ENCODE measurements at regions not wholly inside any gene's neighbourhood (a gene's known extent, or its start where the extent isn't known, plus 50 kb on each side); places are given as distances from the start of the nearest gene placed in this dataset.
"Not testable (repeated sequence)": the region's sequence is repeated elsewhere in the genome, so short reads cannot be mapped to it uniquely, and the experiment has no call there.

DNA sequence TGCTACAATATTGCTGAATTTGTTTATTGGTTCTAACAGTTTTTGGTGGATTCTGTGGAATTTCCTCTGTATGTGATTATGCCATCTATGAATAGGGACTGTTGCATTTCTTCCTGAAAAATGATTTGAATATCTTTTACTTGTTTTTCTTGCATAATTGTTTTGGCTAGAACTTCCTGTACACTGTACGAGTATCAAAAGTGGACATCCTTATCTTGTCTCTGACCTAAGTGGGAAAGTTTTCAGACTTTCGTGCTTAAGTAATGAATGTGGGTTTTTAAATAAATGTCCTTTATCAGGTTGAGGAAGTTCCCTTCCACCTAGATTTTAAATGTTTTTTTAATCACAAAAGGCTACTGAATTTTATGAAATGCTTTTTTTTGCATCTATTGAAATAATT, 203.8 kb upstream of the ATP10A start:
- POLR2A ChIA-PET (ENCODE audit: unreplicated experiment): no interaction called here
- TF ChIP-seq, protein P1, sequence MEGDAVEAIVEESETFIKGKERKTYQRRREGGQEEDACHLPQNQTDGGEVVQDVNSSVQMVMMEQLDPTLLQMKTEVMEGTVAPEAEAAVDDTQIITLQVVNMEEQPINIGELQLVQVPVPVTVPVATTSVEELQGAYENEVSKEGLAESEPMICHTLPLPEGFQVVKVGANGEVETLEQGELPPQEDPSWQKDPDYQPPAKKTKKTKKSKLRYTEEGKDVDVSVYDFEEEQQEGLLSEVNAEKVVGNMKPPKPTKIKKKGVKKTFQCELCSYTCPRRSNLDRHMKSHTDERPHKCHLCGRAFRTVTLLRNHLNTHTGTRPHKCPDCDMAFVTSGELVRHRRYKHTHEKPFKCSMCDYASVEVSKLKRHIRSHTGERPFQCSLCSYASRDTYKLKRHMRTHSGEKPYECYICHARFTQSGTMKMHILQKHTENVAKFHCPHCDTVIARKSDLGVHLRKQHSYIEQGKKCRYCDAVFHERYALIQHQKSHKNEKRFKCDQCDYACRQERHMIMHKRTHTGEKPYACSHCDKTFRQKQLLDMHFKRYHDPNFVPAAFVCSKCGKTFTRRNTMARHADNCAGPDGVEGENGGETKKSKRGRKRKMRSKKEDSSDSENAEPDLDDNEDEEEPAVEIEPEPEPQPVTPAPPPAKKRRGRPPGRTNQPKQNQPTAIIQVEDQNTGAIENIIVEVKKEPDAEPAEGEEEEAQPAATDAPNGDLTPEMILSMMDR (conservative IDR thresholded peaks at IDR 0.05): no peak
- no peak for TF ChIP-seq EZH2 (IDR thresholded peaks at IDR 0.05; ENCODE audit: low read depth)
- Histone ChIP-seq H3K9me2 (ENCODE audit: insufficient read depth) (no peaks in the 10 kb centered on the region), H3K4me1 (replicated peaks; ENCODE audit: insufficient read depth) (no peaks in the 10 kb centered on the region), H3K36me3 (ENCODE audit: low read depth) (no peaks in the 10 kb centered on the region), H3K9me3 (ENCODE audit: insufficient read depth, low read depth) (no peaks in the 10 kb centered on the region), H3K27me3 (ENCODE audit: insufficient read depth, low read depth) (no peaks in the 10 kb centered on the region), H3K4me2 (no peak overlapping the region), H4K20me1 (ENCODE audit: insufficient read depth) (no peaks in the 10 kb centered on the region), H3K27ac (no peak overlapping the region), H2AFZ (no peak overlapping the region), H3K4me3 (no peak overlapping the region), H3F3A (ENCODE audit: insufficient read depth, low read depth) (no peaks in the 10 kb centered on the region), H3K79me2 (ENCODE audit: low read depth) (no peaks in the 10 kb centered on the region)
- intact Hi-C loops (cut with micrococcal nuclease; ENCODE audit: unreplicated experiment): no loop called here
- BruUV-seq (replicated peaks): no TSS peak
- DNase-seq: no peak
- CTCF ChIA-PET: no interaction called here

DNA sequence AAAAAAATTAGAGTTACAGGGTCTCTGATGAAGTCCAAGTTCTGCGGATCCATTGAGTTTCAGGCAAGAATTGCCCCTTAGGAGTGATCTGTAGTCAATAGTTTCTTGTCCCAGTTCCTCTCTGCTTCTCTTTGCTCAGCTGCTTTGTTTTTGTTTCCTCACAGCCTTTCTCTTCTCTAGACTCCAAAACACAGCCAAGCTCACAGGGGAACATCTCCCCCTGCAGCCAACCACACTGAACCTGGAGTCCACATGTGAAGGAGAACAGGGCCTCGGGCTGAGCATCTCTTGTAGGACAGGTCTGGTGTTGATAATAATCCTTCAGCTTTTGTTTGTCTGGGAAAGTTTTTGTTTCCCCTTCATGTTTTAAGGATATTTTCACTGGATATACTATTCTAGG, 202.6 kb upstream of the ATP10A start:
- Histone ChIP-seq H3K36me3 (ENCODE audit: low read depth) (no peaks in the 10 kb centered on the region), H4K20me1 (ENCODE audit: insufficient read depth) (no peaks in the 10 kb centered on the region), H3K4me1 (replicated peaks; ENCODE audit: insufficient read depth) (no peaks in the 10 kb centered on the region), H3K79me2 (ENCODE audit: low read depth) (no peaks in the 10 kb centered on the region), H3K4me3 (no peak overlapping the region), H3K9me3 (ENCODE audit: insufficient read depth, low read depth) (no peaks in the 10 kb centered on the region), H3K27me3 (ENCODE audit: insufficient read depth, low read depth) (no peaks in the 10 kb centered on the region), H3K27ac (no peak overlapping the region), H2AFZ (no peak overlapping the region), H3K4me2 (no peak overlapping the region), H3F3A (ENCODE audit: insufficient read depth, low read depth) (no peaks in the 10 kb centered on the region), H3K9me2 (ENCODE audit: insufficient read depth) (no peaks in the 10 kb centered on the region)
- POLR2A ChIA-PET (ENCODE audit: unreplicated experiment): no interaction called here
- CTCF ChIA-PET: no interaction called here
- intact Hi-C loops (cut with micrococcal nuclease; ENCODE audit: unreplicated experiment): no loop called here
- no peak for DNase-seq
- BruUV-seq (replicated peaks): no TSS peak
- no peak for TF ChIP-seq EZH2 (IDR thresholded peaks at IDR 0.05; ENCODE audit: low read depth)
- TF ChIP-seq, protein P1 (conservative IDR thresholded peaks at IDR 0.05): no peak

DNA sequence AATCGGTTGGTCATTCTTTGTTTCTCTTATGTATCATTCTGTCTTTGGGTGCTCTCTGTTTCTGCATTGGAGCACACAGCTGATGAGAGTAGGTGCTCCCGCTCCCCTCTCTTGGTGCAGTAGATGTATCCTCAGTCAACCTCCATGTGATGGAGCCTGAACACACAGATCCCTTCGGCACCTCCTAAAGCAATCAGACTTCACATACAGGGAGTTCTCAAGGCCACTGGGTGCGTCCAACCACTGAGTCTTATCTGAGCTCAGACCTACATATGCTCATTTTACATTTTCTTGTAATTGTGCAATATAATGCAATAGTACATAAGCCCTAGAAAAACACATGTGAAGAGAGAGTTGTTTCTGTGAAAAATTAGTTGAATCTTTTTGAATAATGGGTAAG, 198.1 kb upstream of the ATP10A start:
- POLR2A ChIA-PET (ENCODE audit: unreplicated experiment): no interaction called here
- H3K27me3 ChIP-seq (ENCODE audit: insufficient read depth, low read depth): peaks cover 14% of the 10 kb centered on the region
- no peaks in the 10 kb centered on the region for H3F3A ChIP-seq (ENCODE audit: insufficient read depth, low read depth)
- intact Hi-C loops (cut with micrococcal nuclease; ENCODE audit: unreplicated experiment): no loop called here
- no peaks in the 10 kb centered on the region for H3K4me1 ChIP-seq (replicated peaks; ENCODE audit: insufficient read depth)
- no peaks in the 10 kb centered on the region for H4K20me1 ChIP-seq (ENCODE audit: insufficient read depth)
- H2AFZ ChIP-seq: no peak overlapping the region
- no peaks in the 10 kb centered on the region for H3K79me2 ChIP-seq (ENCODE audit: low read depth)
- H3K9me2 ChIP-seq (ENCODE audit: insufficient read depth): no peaks in the 10 kb centered on the region
- CTCF ChIA-PET: no interaction called here
- H3K27ac ChIP-seq: no peak overlapping the region
- no peaks in the 10 kb centered on the region for H3K9me3 ChIP-seq (ENCODE audit: insufficient read depth, low read depth)
- no TSS peak for BruUV-seq (replicated peaks)
- no peak for DNase-seq
- TF ChIP-seq, protein P1 (conservative IDR thresholded peaks at IDR 0.05): no peak
- no peak for TF ChIP-seq EZH2 (IDR thresholded peaks at IDR 0.05; ENCODE audit: low read depth)
- H3K4me2 ChIP-seq: no peak overlapping the region
- no peak overlapping the region for H3K4me3 ChIP-seq
- H3K36me3 ChIP-seq (ENCODE audit: low read depth): no peaks in the 10 kb centered on the region

DNA sequence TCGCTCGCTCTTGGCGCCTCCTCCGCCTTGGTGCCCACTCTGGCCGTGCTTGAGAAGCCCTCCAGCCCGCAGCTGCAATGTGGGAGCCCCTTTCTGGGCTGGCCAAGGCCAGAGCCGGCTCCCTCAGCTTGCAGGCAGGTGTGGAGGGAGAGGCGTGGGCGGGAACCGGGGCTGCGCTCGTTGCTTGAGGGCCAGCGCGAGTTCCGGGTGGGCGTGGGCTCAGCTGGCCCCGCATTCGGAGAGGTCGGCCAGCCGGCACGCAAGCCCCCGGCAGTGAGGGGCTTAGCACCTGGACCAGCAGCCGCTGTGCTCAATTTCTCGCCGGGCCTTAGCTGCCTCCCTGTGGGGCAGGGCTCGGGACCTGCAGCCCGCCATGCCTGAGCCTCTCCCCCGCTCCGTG, 193.6 kb upstream of the ATP10A start:
- H3K4me1 ChIP-seq (replicated peaks; ENCODE audit: insufficient read depth); H3K9me3 ChIP-seq (ENCODE audit: insufficient read depth, low read depth); H3K9me2 ChIP-seq (ENCODE audit: insufficient read depth); POLR2A ChIA-PET (ENCODE audit: unreplicated experiment); H3K4me3 ChIP-seq; H4K20me1 ChIP-seq (ENCODE audit: insufficient read depth); H3K79me2 ChIP-seq (ENCODE audit: low read depth); H2AFZ ChIP-seq; intact Hi-C loops (cut with micrococcal nuclease; ENCODE audit: unreplicated experiment); H3K36me3 ChIP-seq (ENCODE audit: low read depth); DNase-seq; H3K27ac ChIP-seq; H3F3A ChIP-seq (ENCODE audit: insufficient read depth, low read depth); H3K4me2 ChIP-seq; BruUV-seq (replicated peaks); CTCF ChIA-PET: not testable (repeated sequence)
- H3K27me3 ChIP-seq (ENCODE audit: insufficient read depth, low read depth): peaks cover 14% of the 10 kb centered on the region

All from PC-9 (cell line).